ENCODE measurements at regions not wholly inside any gene's neighbourhood (a gene's known extent, or its start where the extent isn't known, plus 50 kb on each side); places are given as distances from the start of the nearest gene placed in this dataset.

DNA sequence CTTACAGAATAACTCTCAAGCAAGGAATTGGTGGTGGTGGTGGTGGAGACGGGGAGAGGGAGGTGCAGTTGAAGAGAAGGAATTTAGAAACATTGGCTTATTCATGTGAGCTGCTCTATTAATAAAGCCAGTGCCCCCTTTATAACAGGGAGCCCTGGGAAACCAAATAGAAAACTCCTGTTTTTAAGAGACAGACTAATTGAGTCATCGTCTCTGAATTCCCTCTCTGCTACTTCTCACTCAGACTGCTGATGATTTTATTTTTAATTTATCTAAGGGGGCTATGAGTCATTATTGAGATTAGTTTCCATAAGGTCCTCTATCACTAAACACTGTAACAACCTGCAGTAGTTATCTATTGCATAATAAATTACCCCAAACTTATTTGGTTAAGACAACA lies 145.9 kb upstream of the GALNT15 start:
- no peak overlapping the region for H3K4me2 ChIP-seq
- 56% methylated on average over 2 of the region's 2 CpGs for whole genome bisulfite sequencing (ENCODE audit: missing lambda C conversion rate)
- ChIA-PET CTCF (interaction anchor here (1.7 kb wide), 1 partner anchor 19 kb away, joined by 4 read pairs; no protein-coding TSS in a partner anchor), POLR2A (no interaction called here)
- no peaks in the 10 kb centered on the region; the same call in 2 of the 3 replicates for H3K4me1 ChIP-seq
- H3K9me3 ChIP-seq = no peaks in the 10 kb centered on the region; the same call in 2 of the 3 replicates
- ATAC-seq (no peak), DNase-seq (ENCODE audit: low read depth in 1 of 2, low spot score in 1 of 2) (no peak), FAIRE-seq (no peak)
- H3K4me3 ChIP-seq = no peak overlapping the region
- no peak overlapping the region for H3K27ac ChIP-seq
- TF ChIP-seq, protein P1, sequence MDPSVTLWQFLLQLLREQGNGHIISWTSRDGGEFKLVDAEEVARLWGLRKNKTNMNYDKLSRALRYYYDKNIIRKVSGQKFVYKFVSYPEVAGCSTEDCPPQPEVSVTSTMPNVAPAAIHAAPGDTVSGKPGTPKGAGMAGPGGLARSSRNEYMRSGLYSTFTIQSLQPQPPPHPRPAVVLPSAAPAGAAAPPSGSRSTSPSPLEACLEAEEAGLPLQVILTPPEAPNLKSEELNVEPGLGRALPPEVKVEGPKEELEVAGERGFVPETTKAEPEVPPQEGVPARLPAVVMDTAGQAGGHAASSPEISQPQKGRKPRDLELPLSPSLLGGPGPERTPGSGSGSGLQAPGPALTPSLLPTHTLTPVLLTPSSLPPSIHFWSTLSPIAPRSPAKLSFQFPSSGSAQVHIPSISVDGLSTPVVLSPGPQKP (IDR thresholded peaks at IDR 0.05; ENCODE audit: low read depth, low read length) = no peak
- TF ChIP-seq NFE2L2 (conservative IDR thresholded peaks at IDR 0.05; ENCODE audit: low read length) (no peak), RARB (CRISPR knock-in tag; IDR thresholded peaks at IDR 0.05) (no peak), HOXB13 (CRISPR knock-in tag; IDR thresholded peaks at IDR 0.05; ENCODE audit: low read depth) (no peak), NR3C1 (IDR thresholded peaks at IDR 0.05) (no peak), CBX2 (IDR thresholded peaks at IDR 0.05; ENCODE audit: borderline replicate concordance, low read depth) (no peak), RAD21 (conservative IDR thresholded peaks at IDR 0.05 in 1 of 2, IDR thresholded peaks at IDR 0.05 in 1 of 2) (no peak), SREBF2 (IDR thresholded peaks at IDR 0.05) (no peak), PHF8 (IDR thresholded peaks at IDR 0.05; ENCODE audit: borderline replicate concordance, low read depth) (no peak), ZFP36 (IDR thresholded peaks at IDR 0.05; ENCODE audit: borderline replicate concordance, partially characterized antibody) (no peak), FOXS1 (CRISPR knock-in tag; IDR thresholded peaks at IDR 0.05) (no peak), HOXB5 (CRISPR knock-in tag; IDR thresholded peaks at IDR 0.05) (no peak)
- TF ChIP-seq, protein P2, sequence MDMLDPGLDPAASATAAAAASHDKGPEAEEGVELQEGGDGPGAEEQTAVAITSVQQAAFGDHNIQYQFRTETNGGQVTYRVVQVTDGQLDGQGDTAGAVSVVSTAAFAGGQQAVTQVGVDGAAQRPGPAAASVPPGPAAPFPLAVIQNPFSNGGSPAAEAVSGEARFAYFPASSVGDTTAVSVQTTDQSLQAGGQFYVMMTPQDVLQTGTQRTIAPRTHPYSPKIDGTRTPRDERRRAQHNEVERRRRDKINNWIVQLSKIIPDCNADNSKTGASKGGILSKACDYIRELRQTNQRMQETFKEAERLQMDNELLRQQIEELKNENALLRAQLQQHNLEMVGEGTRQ (IDR thresholded peaks at IDR 0.05) = no peak
- TF ChIP-seq, protein P3, sequence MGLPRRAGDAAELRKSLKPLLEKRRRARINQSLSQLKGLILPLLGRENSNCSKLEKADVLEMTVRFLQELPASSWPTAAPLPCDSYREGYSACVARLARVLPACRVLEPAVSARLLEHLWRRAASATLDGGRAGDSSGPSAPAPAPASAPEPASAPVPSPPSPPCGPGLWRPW (IDR thresholded peaks at IDR 0.05) = no peak

DNA sequence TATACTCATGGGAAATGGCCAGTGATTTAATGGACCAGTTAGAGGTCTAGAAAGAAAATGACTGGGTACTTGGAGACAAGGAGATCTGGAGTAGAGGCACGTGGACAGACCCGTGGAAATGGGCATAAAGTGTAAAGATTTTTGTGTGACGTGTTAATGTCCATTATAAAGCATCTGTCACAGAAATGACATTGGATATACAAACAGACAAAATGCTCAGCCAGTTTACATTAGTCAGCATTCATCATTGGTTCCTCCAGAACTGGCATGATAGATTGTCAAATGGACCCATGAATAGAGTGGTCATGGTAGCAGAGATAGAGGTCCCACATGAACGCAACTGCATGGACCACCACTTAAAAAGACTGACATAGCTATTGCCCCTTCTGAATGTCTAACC lies 144.1 kb upstream of the GALNT15 start:
- Histone ChIP-seq H3K9me3 (no peaks in the 10 kb centered on the region; the same call in 2 of the 3 replicates), H3K27ac (no peak overlapping the region), H3K4me3 (no peak overlapping the region), H3K4me1 (peaks cover 6% of the 10 kb centered on the region; the same call in 2 of the 3 replicates), H3K4me2 (no peak overlapping the region)
- WGBS (ENCODE audit: missing lambda C conversion rate) = 32% methylated on average over 4 of the region's 4 CpGs
- ATAC-seq (no peak), FAIRE-seq (no peak), DNase-seq (ENCODE audit: low read depth in 1 of 2, low spot score in 1 of 2) (no peak)
- TF ChIP-seq, protein P4, sequence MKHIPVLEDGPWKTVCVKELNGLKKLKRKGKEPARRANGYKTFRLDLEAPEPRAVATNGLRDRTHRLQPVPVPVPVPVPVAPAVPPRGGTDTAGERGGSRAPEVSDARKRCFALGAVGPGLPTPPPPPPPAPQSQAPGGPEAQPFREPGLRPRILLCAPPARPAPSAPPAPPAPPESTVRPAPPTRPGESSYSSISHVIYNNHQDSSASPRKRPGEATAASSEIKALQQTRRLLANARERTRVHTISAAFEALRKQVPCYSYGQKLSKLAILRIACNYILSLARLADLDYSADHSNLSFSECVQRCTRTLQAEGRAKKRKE (CRISPR knock-in tag; IDR thresholded peaks at IDR 0.05; ENCODE audit: low read depth) = no peak
- TF ChIP-seq MAFK (IDR thresholded peaks at IDR 0.05; ENCODE audit: partially characterized antibody) (peak; percentile 41), HEYL (CRISPR knock-in tag; IDR thresholded peaks at IDR 0.05) (no peak), POLR2AphosphoS2 (conservative IDR thresholded peaks at IDR 0.05; ENCODE audit: low read length) (no peak)
- CTCF ChIA-PET = interaction anchor here (1.1 to 3.0 kb wide), 2 partner anchors 18 to 19 kb away, joined by 5 to 15 read pairs; no protein-coding TSS in a partner anchor
- POLR2A ChIA-PET = no interaction called here

DNA sequence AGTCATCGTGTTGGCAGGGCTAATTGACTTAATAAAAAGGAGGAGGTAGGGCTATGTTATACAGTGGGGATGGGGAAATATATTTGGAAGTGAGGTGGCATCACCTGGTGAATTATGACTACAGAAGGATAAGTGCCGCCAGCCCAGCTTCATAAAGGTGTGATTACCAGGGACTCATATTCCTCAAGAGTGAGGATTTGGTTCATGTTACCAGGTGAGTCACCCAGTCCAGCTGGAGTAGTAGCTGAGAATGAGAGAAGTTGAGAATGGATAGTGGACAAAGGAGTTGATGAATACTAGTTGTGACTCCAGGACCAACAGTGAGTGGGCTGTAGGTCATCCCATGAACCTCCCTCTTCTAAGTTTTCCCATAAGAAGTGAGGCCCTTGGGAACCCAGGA lies 143.0 kb upstream of the GALNT15 start:
- WGBS (ENCODE audit: missing lambda C conversion rate) = 64% methylated on average over 2 of the region's 2 CpGs
- TF ChIP-seq CHD4 (IDR thresholded peaks at IDR 0.05; ENCODE audit: borderline replicate concordance) = no peak
- TF ChIP-seq, protein P5, sequence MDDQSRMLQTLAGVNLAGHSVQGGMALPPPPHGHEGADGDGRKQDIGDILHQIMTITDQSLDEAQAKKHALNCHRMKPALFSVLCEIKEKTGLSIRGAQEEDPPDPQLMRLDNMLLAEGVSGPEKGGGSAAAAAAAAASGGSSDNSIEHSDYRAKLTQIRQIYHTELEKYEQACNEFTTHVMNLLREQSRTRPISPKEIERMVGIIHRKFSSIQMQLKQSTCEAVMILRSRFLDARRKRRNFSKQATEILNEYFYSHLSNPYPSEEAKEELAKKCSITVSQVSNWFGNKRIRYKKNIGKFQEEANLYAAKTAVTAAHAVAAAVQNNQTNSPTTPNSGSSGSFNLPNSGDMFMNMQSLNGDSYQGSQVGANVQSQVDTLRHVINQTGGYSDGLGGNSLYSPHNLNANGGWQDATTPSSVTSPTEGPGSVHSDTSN (IDR thresholded peaks at IDR 0.05) = no peak
- TF ChIP-seq POLR2A (IDR thresholded peaks at IDR 0.05; ENCODE audit: low read length) = no peak
- no peak for TF ChIP-seq HOXB13 (CRISPR knock-in tag; IDR thresholded peaks at IDR 0.05; ENCODE audit: low read depth)
- no peak for TF ChIP-seq KDM1A (IDR thresholded peaks at IDR 0.05; ENCODE audit: low read depth)
- TF ChIP-seq HDAC2 (IDR thresholded peaks at IDR 0.05) = no peak
- no peak for TF ChIP-seq EHF (CRISPR knock-in tag; IDR thresholded peaks at IDR 0.05)
- TF ChIP-seq ZC3H11A (IDR thresholded peaks at IDR 0.05) = no peak
- TF ChIP-seq RFX5 (IDR thresholded peaks at IDR 0.05) = no peak
- no peak for TF ChIP-seq HEYL (CRISPR knock-in tag; IDR thresholded peaks at IDR 0.05)
- TF ChIP-seq ZSCAN20 (CRISPR knock-in tag; IDR thresholded peaks at IDR 0.05) = no peak
- TF ChIP-seq KDM5A (IDR thresholded peaks at IDR 0.05) = no peak
- no peak for TF ChIP-seq JUN (IDR thresholded peaks at IDR 0.05)
- Histone ChIP-seq H3K4me3 (no peak overlapping the region), H3K9me3 (no peaks in the 10 kb centered on the region; the same call in 2 of the 3 replicates), H3K4me1 (peaks cover 6% of the 10 kb centered on the region; the same call in 2 of the 3 replicates), H3K4me2 (no peak overlapping the region), H3K27ac (no peak overlapping the region)
- ATAC-seq = no peak
- ChIA-PET CTCF (interaction anchor here (0.6 to 3.0 kb wide), 3 partner anchors 15 to 1145 kb away, joined by 3 to 15 read pairs (median 3); no protein-coding TSS in a partner anchor), POLR2A (no interaction called here)
- FAIRE-seq = no peak
- no peak for DNase-seq (ENCODE audit: low read depth in 1 of 2, low spot score in 1 of 2)
